OCI-LY7 (cell line): ENCODE measurements at regions not wholly inside any gene's neighbourhood (a gene's known extent, or its start where the extent isn't known, plus 50 kb on each side); places are given as distances from the start of the nearest gene placed in this dataset.

ENCODE experiments used
- BruUV-seq: library from RNA; stranded (reverse); fragments of 400-500 nt; replicated peaks from 2 replicates; lab custom pipeline; 2021; lab: Mats Ljungman, UMichigan
- CTCF ChIA-PET: fragments of 300-600 bp; sonication (Branson Sonifier 250); formaldehyde crosslinking; loops from one replicate; lab custom pipeline; 2022; ENCODE audit warnings: antibody characterized with exemption; ENCODE audit not compliant: unreplicated experiment; lab: Charles Lee
- POLR2A ChIA-PET: fragments of 300-600 bp; sonication (Branson Sonifier 250); formaldehyde crosslinking; loops from one replicate; lab custom pipeline; 2022; ENCODE audit warnings: antibody characterized with exemption; lab: Charles Lee
- DNase-seq: peaks from one replicate; pipeline ENCODE4 v3.0.0-alpha.2; 2015; ENCODE audit warnings: low spot score
- H2AFZ ChIP-seq: fragments of 200-600 bp; sonication (generic), shearing (Covaris generic); 2 replicates; pipeline ENCODE4 v1.6.1; 2014; ENCODE audit warnings: mild to moderate bottlenecking, antibody characterized with exemption, low read length, moderate library complexity
- H3K27ac ChIP-seq: fragments of 200-600 bp; sonication (generic); 2 replicates; pipeline ENCODE4 v1.5.1; 2014; ENCODE audit warnings: mixed run types, low read depth, mild to moderate bottlenecking, moderate library complexity, low read length, inconsistent platforms; ENCODE audit not compliant: poor library complexity, severe bottlenecking
- H3K36me3 ChIP-seq: fragments of 200-600 bp; sonication (generic); 2 replicates; pipeline ENCODE4 v1.6.1; 2014; ENCODE audit warnings: mild to moderate bottlenecking, antibody characterized with exemption, low read length, moderate library complexity, mixed read lengths; ENCODE audit not compliant: insufficient read depth
- H3K4me1 ChIP-seq: fragments of 200-600 bp; sonication (generic); 2 replicates; pipeline ENCODE4 v1.5.1; 2014; ENCODE audit warnings: mild to moderate bottlenecking, low read length; ENCODE audit not compliant: insufficient read depth, poor library complexity, severe bottlenecking
- H3K4me2 ChIP-seq: fragments of 200-600 bp; sonication (generic); 2 replicates; pipeline ENCODE4 v1.6.1; 2014; ENCODE audit warnings: mild to moderate bottlenecking, low read length
- H3K4me3 ChIP-seq: fragments of 200-600 bp; sonication (generic); 2 replicates; pipeline ENCODE4 v1.5.1; 2014; ENCODE audit warnings: mild to moderate bottlenecking, low read depth, low read length; ENCODE audit not compliant: poor library complexity, severe bottlenecking
- H3K79me2 ChIP-seq: fragments of 200-600 bp; sonication (generic); 2 replicates; pipeline ENCODE4 v1.6.1; 2016; ENCODE audit warnings: low read depth, mild to moderate bottlenecking, low read length, moderate library complexity, mixed read lengths; ENCODE audit not compliant: insufficient read depth
- H3K9me2 ChIP-seq: fragments of 200-600 bp; sonication (generic); 2 replicates; pipeline ENCODE4 v1.6.1; 2016; ENCODE audit warnings: mild to moderate bottlenecking, low read length, mixed read lengths; ENCODE audit not compliant: insufficient read depth
- H3K9me3 ChIP-seq: fragments of 200-600 bp; sonication (generic); 2 replicates; pipeline ENCODE4 v1.6.1; 2014; ENCODE audit warnings: mild to moderate bottlenecking, mixed run types, low read length, mixed read lengths
- H4K20me1 ChIP-seq: fragments of 200-600 bp; sonication (generic); 2 replicates; pipeline ENCODE4 v1.6.1; 2014; ENCODE audit warnings: mild to moderate bottlenecking, antibody characterized with exemption, low read length, moderate library complexity, mixed read lengths; ENCODE audit not compliant: insufficient read depth
- CTCF ChIP-seq: fragments of 200-600 bp; sonication (generic); conservative IDR thresholded peaks from 2 replicates; pipeline ENCODE4 v1.5.1; 2014; ENCODE audit warnings: mild to moderate bottlenecking, antibody characterized with exemption, low read length, moderate library complexity, mixed read lengths
- EZH2phosphoT487 ChIP-seq: fragments of 200-600 bp; sonication (generic); IDR thresholded peaks from 2 replicates; pipeline ENCODE4 v1.6.1; 2018; ENCODE audit warnings: low read depth, borderline replicate concordance, mild to moderate bottlenecking, mixed run types, antibody characterized with exemption, low read length, moderate library complexity, mixed read lengths
- intact Hi-C: fragments of 100-400 bp; cut with micrococcal nuclease; formaldehyde crosslinking; loops from one replicate; pipeline ENCODE4 v1.10.0; 2022; ENCODE audit not compliant: unreplicated experiment

- Histone ChIP-seq H2AFZ (no peak overlapping the region), H3K4me2 (no peak overlapping the region), H4K20me1 (no peaks in the 10 kb centered on the region), H3K4me1 (no peaks in the 10 kb centered on the region), H3K9me3 (no peaks in the 10 kb centered on the region), H3K4me3 (no peak overlapping the region), H3K27ac (no peak overlapping the region), H3K79me2 (no peaks in the 10 kb centered on the region), H3K36me3 (no peaks in the 10 kb centered on the region), H3K9me2 (no peaks in the 10 kb centered on the region)
- no TSS peak for BruUV-seq
- ChIA-PET POLR2A (interaction anchor here (0.7 kb wide), 1 partner anchor 63 kb away, joined by 3 read pairs; no protein-coding TSS in a partner anchor), CTCF (no interaction called here)
- DNase-seq = no peak
- intact Hi-C loops = no loop called here
- no peak for TF ChIP-seq CTCF
Measured at GRCh38 chr6:167643223-167643622, 183.5 kb upstream of the AFDN start.

GRCh38 chr6:167643716-167644115 lies 183.0 kb upstream of the AFDN start:
- H4K20me1 ChIP-seq = no peaks in the 10 kb centered on the region
- POLR2A ChIA-PET = no interaction called here

More at GRCh38 chr6:167643716-167644115, 183.0 kb upstream of the AFDN start:
- TF ChIP-seq CTCF (no peak), EZH2phosphoT487 (no peak)
- no peak for DNase-seq
- H3K9me2 ChIP-seq = no peaks in the 10 kb centered on the region
- no peaks in the 10 kb centered on the region for H3K79me2 ChIP-seq
- no peaks in the 10 kb centered on the region for H3K36me3 ChIP-seq
- CTCF ChIA-PET = no interaction called here
- H3K4me1 ChIP-seq = no peaks in the 10 kb centered on the region
- no peak overlapping the region for H2AFZ ChIP-seq
- no peaks in the 10 kb centered on the region for H3K9me3 ChIP-seq
- no peak overlapping the region for H3K4me3 ChIP-seq
- BruUV-seq = no TSS peak
- H3K4me2 ChIP-seq = no peak overlapping the region
- intact Hi-C loops = no loop called here
- H3K27ac ChIP-seq = no peak overlapping the region
